ENCODE measurements at regions not wholly inside any gene's neighbourhood (a gene's known extent, or its start where the extent isn't known, plus 50 kb on each side); places are given as distances from the start of the nearest gene placed in this dataset.

DNA sequence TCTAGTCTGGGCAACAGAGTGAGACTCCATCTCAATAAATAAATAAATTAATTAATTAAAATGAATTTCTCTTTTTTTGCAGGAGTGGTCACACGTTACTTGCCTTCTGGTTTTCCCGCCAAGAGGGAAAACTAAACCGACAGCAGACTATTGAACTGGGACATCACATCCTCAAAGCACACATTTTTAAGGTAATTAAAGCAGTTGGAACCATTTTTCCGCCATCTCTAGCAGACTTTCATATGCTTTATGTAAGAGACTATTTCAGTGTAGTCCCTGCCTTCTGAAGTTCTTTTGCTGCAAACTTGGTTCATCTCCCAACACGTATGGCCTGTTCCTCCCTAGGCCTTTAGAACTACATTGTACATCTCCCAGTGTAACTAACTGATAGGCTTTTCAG lies 66.5 kb downstream of the CYB561 start:
- TF ChIP-seq, protein P1, sequence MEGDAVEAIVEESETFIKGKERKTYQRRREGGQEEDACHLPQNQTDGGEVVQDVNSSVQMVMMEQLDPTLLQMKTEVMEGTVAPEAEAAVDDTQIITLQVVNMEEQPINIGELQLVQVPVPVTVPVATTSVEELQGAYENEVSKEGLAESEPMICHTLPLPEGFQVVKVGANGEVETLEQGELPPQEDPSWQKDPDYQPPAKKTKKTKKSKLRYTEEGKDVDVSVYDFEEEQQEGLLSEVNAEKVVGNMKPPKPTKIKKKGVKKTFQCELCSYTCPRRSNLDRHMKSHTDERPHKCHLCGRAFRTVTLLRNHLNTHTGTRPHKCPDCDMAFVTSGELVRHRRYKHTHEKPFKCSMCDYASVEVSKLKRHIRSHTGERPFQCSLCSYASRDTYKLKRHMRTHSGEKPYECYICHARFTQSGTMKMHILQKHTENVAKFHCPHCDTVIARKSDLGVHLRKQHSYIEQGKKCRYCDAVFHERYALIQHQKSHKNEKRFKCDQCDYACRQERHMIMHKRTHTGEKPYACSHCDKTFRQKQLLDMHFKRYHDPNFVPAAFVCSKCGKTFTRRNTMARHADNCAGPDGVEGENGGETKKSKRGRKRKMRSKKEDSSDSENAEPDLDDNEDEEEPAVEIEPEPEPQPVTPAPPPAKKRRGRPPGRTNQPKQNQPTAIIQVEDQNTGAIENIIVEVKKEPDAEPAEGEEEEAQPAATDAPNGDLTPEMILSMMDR (IDR thresholded peaks at IDR 0.05) = no peak
- TF ChIP-seq SMC3 (IDR thresholded peaks at IDR 0.05; ENCODE audit: low read depth, low read length) (no peak), PBX3 (IDR thresholded peaks at IDR 0.05) (no peak), RFX5 (IDR thresholded peaks at IDR 0.05; ENCODE audit: low read length) (no peak), POLR2AphosphoS5 (IDR thresholded peaks at IDR 0.05; ENCODE audit: low read depth, low read length) (no peak), RCOR1 (IDR thresholded peaks at IDR 0.05; ENCODE audit: low read length) (no peak), GABPA (IDR thresholded peaks at IDR 0.05; ENCODE audit: low read depth) (no peak)
